CD4-positive, alpha-beta memory T cell (primary cell): ENCODE measurements at regions not wholly inside any gene's neighbourhood (a gene's known extent, or its start where the extent isn't known, plus 50 kb on each side); places are given as distances from the start of the nearest gene placed in this dataset.
"Not testable (repeated sequence)": the region's sequence is repeated elsewhere in the genome, so short reads cannot be mapped to it uniquely, and the experiment has no call there.

Experiments
- CTCF ChIA-PET: fragments of 350-600 bp; sonication (Branson Sonifier 250); formaldehyde crosslinking; loops from one replicate; lab custom pipeline; 2021; ENCODE audit warnings: inconsistent platforms; ENCODE audit not compliant: partially characterized antibody; lab: Charles Lee
- POLR2A ChIA-PET: fragments of 350-600 bp; sonication (Branson Sonifier 250); formaldehyde crosslinking; loops from one replicate; lab custom pipeline; 2021; ENCODE audit not compliant: partially characterized antibody; lab: Charles Lee
- DNase-seq, 5 donors: peaks; one replicate each; pipeline versions ENCODE4 v3.0.0 to v3.0.0-alpha.2; 2020 to 2022; ENCODE audit warnings: mixed read lengths in 1 of 5
- H3K27ac ChIP-seq: one replicate; pipeline ENCODE4 v1.7.0; 2013; ENCODE audit warnings: low read depth, low read length
- H3K27me3 ChIP-seq: 2 replicates; pipeline ENCODE4 v1.7.0; 2013; ENCODE audit warnings: mild to moderate bottlenecking, low read length, moderate library complexity; ENCODE audit not compliant: insufficient read depth
- H3K36me3 ChIP-seq: 2 replicates; pipeline ENCODE4 v1.7.0; 2013; ENCODE audit warnings: mild to moderate bottlenecking, low read length, moderate library complexity; ENCODE audit not compliant: insufficient read depth
- H3K4me1 ChIP-seq: 2 replicates; pipeline ENCODE4 v1.7.0; 2013; ENCODE audit warnings: mild to moderate bottlenecking, low read length, moderate library complexity; ENCODE audit not compliant: insufficient read depth
- H3K4me3 ChIP-seq, 2 donors: one replicate each; pipeline ENCODE4 v1.7.0; 2013; ENCODE audit warnings: low read length in 2 of 2, mild to moderate bottlenecking in 1 of 2
- H3K9me3 ChIP-seq, 2 donors: one replicate each; pipeline ENCODE4 v1.7.0; 2013; ENCODE audit warnings: low read length in 2 of 2, control low read depth in 1 of 2; ENCODE audit not compliant: control insufficient read depth in 1 of 2
- H3K27ac Mint-ChIP-seq, 7 donors: one replicate each; pipeline ENCODE4 v1.8.0; 2020 to 2021; ENCODE audit warnings: mixed read lengths in 7 of 7, mild to moderate bottlenecking in 6 of 7, inconsistent platforms in 3 of 7, moderate library complexity in 3 of 7
- H3K27me3 Mint-ChIP-seq, 2 donors: one replicate each; pipeline ENCODE4 v1.8.0; 2020 to 2021; ENCODE audit warnings: mixed read lengths in 2 of 2
- H3K36me3 Mint-ChIP-seq, 2 donors: one replicate each; pipeline ENCODE4 v1.8.0; 2020 to 2021; ENCODE audit warnings: mixed read lengths in 2 of 2, inconsistent platforms in 1 of 2, mild to moderate bottlenecking in 1 of 2
- H3K4me1 Mint-ChIP-seq, 4 donors: one replicate each; pipeline ENCODE4 v1.8.0; 2020 to 2021; ENCODE audit warnings: mixed read lengths in 4 of 4, mild to moderate bottlenecking in 1 of 4
- H3K4me3 Mint-ChIP-seq, 8 donors: one replicate each; pipeline ENCODE4 v1.8.0; 2020 to 2021; ENCODE audit warnings: mixed read lengths in 8 of 8, mild to moderate bottlenecking in 7 of 8, moderate library complexity in 6 of 8, inconsistent platforms in 3 of 8
- H3K9me3 Mint-ChIP-seq, 8 donors: one replicate each; pipeline ENCODE4 v1.8.0; 2020 to 2021; ENCODE audit warnings: mixed read lengths in 8 of 8, mild to moderate bottlenecking in 5 of 8, inconsistent platforms in 3 of 8, moderate library complexity in 1 of 8
- intact Hi-C: fragments of 100-400 bp; cut with micrococcal nuclease; formaldehyde crosslinking; loops from one replicate; pipeline ENCODE4 v1.15.1; 2023

DNA sequence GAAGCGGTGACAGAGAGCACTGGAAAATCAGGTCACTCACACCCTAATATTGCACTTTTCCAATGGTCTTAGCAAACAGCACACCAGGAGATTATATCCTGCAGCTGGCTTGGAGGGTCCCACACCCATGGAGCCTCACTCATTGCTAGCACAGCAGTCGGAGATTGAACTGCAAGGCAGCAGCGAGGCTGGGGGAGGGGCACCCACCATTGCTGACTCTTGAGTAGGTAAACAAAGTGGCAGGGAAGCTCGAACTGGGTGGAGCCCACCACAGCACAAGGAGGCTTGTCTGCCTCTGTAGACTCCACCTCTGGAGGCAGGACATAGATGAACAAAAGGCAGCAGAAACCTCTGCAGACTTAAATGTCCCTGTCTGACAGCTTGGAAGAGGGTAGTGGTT is 1579.7 kb downstream of the REEP3 start:
- CTCF ChIA-PET, H3K27ac Mint-ChIP-seq, intact Hi-C loops, H3K36me3 ChIP-seq, H3K27me3 Mint-ChIP-seq, H3K36me3 Mint-ChIP-seq, H3K4me3 Mint-ChIP-seq, POLR2A ChIA-PET, H3K4me1 Mint-ChIP-seq, H3K4me1 ChIP-seq, H3K9me3 ChIP-seq, H3K27ac ChIP-seq, H3K27me3 ChIP-seq, DNase-seq, H3K4me3 ChIP-seq: not testable (repeated sequence)
- peaks cover 1 to 22% (median 11%) of the 10 kb centered on the region in 8 donors for H3K9me3 Mint-ChIP-seq

GRCh38 chr10:65110009-65110408 is 1588.8 kb downstream of the REEP3 start:
- H3K9me3 ChIP-seq, result peaks cover 0 to 4% of the 10 kb centered on the region in 2 donors
- DNase-seq, result no peak
- Mint-ChIP-seq H3K4me3 (no peak overlapping the region), H3K4me1 (no peaks in the 10 kb centered on the region), H3K36me3 (no peaks in the 10 kb centered on the region), H3K27me3 (no peaks in the 10 kb centered on the region), H3K9me3 (peaks cover 0 to 35% (median 13%) of the 10 kb centered on the region in 8 donors), H3K27ac (no peak overlapping the region)
- intact Hi-C loops, result no loop called here
- H3K4me1 ChIP-seq, result no peaks in the 10 kb centered on the region
- ChIA-PET POLR2A (no interaction called here), CTCF (no interaction called here)
- no peak overlapping the region for H3K27ac ChIP-seq
- H3K4me3 ChIP-seq, result no peak overlapping the region
- no peaks in the 10 kb centered on the region for H3K36me3 ChIP-seq
- no peaks in the 10 kb centered on the region for H3K27me3 ChIP-seq

- H3K27me3 Mint-ChIP-seq, H3K36me3 ChIP-seq, DNase-seq, H3K27ac ChIP-seq, H3K4me3 Mint-ChIP-seq, H3K36me3 Mint-ChIP-seq, H3K4me1 ChIP-seq, CTCF ChIA-PET, H3K27me3 ChIP-seq, H3K27ac Mint-ChIP-seq, H3K9me3 ChIP-seq, H3K4me1 Mint-ChIP-seq, intact Hi-C loops, POLR2A ChIA-PET, H3K4me3 ChIP-seq: not testable (repeated sequence)
- H3K9me3 Mint-ChIP-seq, result peaks cover 0 to 31% (median 12%) of the 10 kb centered on the region in 8 donors
Measured at GRCh38 chr10:65111059-65111458, 1589.9 kb downstream of the REEP3 start.

- Histone ChIP-seq H3K27ac (no peak overlapping the region), H3K4me1 (no peaks in the 10 kb centered on the region), H3K27me3 (no peaks in the 10 kb centered on the region), H3K9me3 (peaks cover 0 to 4% of the 10 kb centered on the region in 2 donors), H3K4me3 (no peak overlapping the region), H3K36me3 (no peaks in the 10 kb centered on the region)
- DNase-seq, result no peak
- no peak overlapping the region for H3K27ac Mint-ChIP-seq
- CTCF ChIA-PET, result no interaction called here
- no peaks in the 10 kb centered on the region for H3K36me3 Mint-ChIP-seq
- intact Hi-C loops, result no loop called here
- H3K9me3 Mint-ChIP-seq, result peaks cover 0 to 24% (median 11%) of the 10 kb centered on the region in 8 donors
- POLR2A ChIA-PET, result no interaction called here
- H3K27me3 Mint-ChIP-seq, result no peaks in the 10 kb centered on the region
- no peak overlapping the region for H3K4me3 Mint-ChIP-seq
- H3K4me1 Mint-ChIP-seq, result no peaks in the 10 kb centered on the region
Measured at GRCh38 chr10:65112573-65112972, 1591.4 kb downstream of the REEP3 start.

GRCh38 chr10:65123120-65123519 is 1601.9 kb downstream of the REEP3 start:
- Mint-ChIP-seq H3K9me3 (peaks cover 3 to 23% (median 6%) of the 10 kb centered on the region in 8 donors), H3K27ac (no peak overlapping the region), H3K4me3 (no peak overlapping the region), H3K4me1 (no peaks in the 10 kb centered on the region), H3K36me3 (no peaks in the 10 kb centered on the region), H3K27me3 (no peaks in the 10 kb centered on the region)
- POLR2A ChIA-PET, result no interaction called here
- Histone ChIP-seq H3K27me3 (no peaks in the 10 kb centered on the region), H3K27ac (no peak overlapping the region), H3K36me3 (no peaks in the 10 kb centered on the region), H3K9me3 (no peaks in the 10 kb centered on the region), H3K4me1 (no peaks in the 10 kb centered on the region), H3K4me3 (no peak overlapping the region)
- intact Hi-C loops, result no loop called here
- CTCF ChIA-PET, result no interaction called here
- no peak for DNase-seq

- intact Hi-C loops, result no loop called here
- no peaks in the 10 kb centered on the region for H3K27me3 ChIP-seq
- Mint-ChIP-seq H3K36me3 (no peaks in the 10 kb centered on the region), H3K4me1 (no peaks in the 10 kb centered on the region), H3K27ac (no peak overlapping the region), H3K9me3 (peaks cover 2 to 19% (median 5%) of the 10 kb centered on the region in 8 donors), H3K4me3 (no peak overlapping the region), H3K27me3 (no peaks in the 10 kb centered on the region)
- H3K36me3 ChIP-seq, result no peaks in the 10 kb centered on the region
- H3K4me3 ChIP-seq, result no peak overlapping the region
- H3K4me1 ChIP-seq, result no peaks in the 10 kb centered on the region
- DNase-seq, result no peak
- CTCF ChIA-PET, result no interaction called here
- no peaks in the 10 kb centered on the region for H3K9me3 ChIP-seq
- POLR2A ChIA-PET, result no interaction called here
- no peak overlapping the region for H3K27ac ChIP-seq
Measured at GRCh38 chr10:65125212-65125611, 1604.0 kb downstream of the REEP3 start.

GRCh38 chr10:65126288-65126687 is 1605.1 kb downstream of the REEP3 start:
- Mint-ChIP-seq H3K36me3 (no peaks in the 10 kb centered on the region), H3K9me3 (peaks cover 2 to 17% (median 5%) of the 10 kb centered on the region in 8 donors), H3K27me3 (no peaks in the 10 kb centered on the region), H3K4me3 (no peak overlapping the region), H3K27ac (no peak overlapping the region), H3K4me1 (no peaks in the 10 kb centered on the region)
- CTCF ChIA-PET, result no interaction called here
- DNase-seq, result no peak
- Histone ChIP-seq H3K36me3 (no peaks in the 10 kb centered on the region), H3K4me1 (no peaks in the 10 kb centered on the region), H3K9me3 (no peaks in the 10 kb centered on the region), H3K4me3 (no peak overlapping the region), H3K27ac (no peak overlapping the region), H3K27me3 (no peaks in the 10 kb centered on the region)
- intact Hi-C loops, result no loop called here
- POLR2A ChIA-PET, result no interaction called here

- Mint-ChIP-seq H3K4me1 (no peaks in the 10 kb centered on the region), H3K4me3 (no peak overlapping the region), H3K27ac (no peak overlapping the region), H3K9me3 (peaks cover 2 to 13% (median 4%) of the 10 kb centered on the region in 8 donors), H3K27me3 (no peaks in the 10 kb centered on the region), H3K36me3 (no peaks in the 10 kb centered on the region)
- no peak overlapping the region for H3K4me3 ChIP-seq
- no peak overlapping the region for H3K27ac ChIP-seq
- H3K9me3 ChIP-seq, result no peaks in the 10 kb centered on the region
- intact Hi-C loops, result no loop called here
- no peaks in the 10 kb centered on the region for H3K27me3 ChIP-seq
- H3K4me1 ChIP-seq, result no peaks in the 10 kb centered on the region
- ChIA-PET CTCF (no interaction called here), POLR2A (no interaction called here)
- H3K36me3 ChIP-seq, result no peaks in the 10 kb centered on the region
- DNase-seq, result no peak
Measured at GRCh38 chr10:65128277-65128676, 1607.1 kb downstream of the REEP3 start.
